ENCODE measurements at regions not wholly inside any gene's neighbourhood (a gene's known extent, or its start where the extent isn't known, plus 50 kb on each side); places are given as distances from the start of the nearest gene placed in this dataset.
A peak's percentile ranks its signal among the peaks of the same experiment; 100 is the strongest.
"Not testable (repeated sequence)": the region's sequence is repeated elsewhere in the genome, so short reads cannot be mapped to it uniquely, and the experiment has no call there.

- DNase-seq (ENCODE audit: low read depth), result no peak
These were observed 92.3 kb upstream of the SLC7A11 start for GRCh38 chr4:138334346-138335016.

GRCh38 chr4:138332415-138332814 lies 90.3 kb upstream of the SLC7A11 start:
- DNase-seq (ENCODE audit: low read depth), result not testable (repeated sequence)

DNA sequence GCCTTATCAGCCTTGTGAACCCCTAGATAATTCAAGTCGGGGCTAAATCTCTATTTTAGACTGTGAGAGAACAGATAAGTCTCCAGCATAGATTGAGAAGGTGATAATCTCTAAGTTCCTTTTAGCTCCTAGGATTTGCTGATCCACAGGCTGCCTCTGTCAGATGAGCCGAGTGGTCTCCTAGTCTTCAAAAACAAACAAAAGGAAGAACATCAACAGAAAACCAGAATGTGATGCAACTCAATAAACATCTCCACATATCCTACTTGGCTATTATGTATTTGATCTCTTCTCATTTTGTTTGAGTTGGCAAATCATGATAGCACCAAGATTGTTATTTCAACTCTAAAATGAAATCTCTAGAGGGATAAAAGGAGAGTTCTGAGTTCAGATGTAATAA lies 88.4 kb upstream of the SLC7A11 start:
- no peak for DNase-seq (ENCODE audit: low read depth)

GRCh38 chr4:138329506-138330070 lies 87.4 kb upstream of the SLC7A11 start:
- DNase-seq (ENCODE audit: low read depth), result no peak

DNA sequence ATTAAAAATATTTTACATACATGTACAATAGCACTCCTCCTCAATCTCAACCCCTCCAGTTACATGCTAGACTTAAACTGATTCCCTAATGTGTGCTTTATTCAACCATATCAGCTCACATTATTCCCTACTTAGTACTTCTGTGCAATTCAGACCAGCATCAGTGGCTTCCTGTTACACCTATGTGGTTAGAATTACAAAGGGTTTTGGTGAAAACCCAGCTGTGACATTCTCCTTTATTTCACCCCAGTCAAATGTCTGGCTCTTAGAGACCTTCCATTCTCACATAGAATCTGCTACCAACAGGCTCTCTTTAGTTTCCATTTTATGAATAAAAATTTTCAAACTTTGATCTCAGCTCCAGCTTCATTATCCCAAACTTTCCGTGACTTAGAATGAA lies 85.2 kb upstream of the SLC7A11 start:
- no peak for DNase-seq (ENCODE audit: low read depth)

GRCh38 chr4:138320831-138321230 lies 78.7 kb upstream of the SLC7A11 start:
- DNase-seq (ENCODE audit: low read depth), result no peak

DNA sequence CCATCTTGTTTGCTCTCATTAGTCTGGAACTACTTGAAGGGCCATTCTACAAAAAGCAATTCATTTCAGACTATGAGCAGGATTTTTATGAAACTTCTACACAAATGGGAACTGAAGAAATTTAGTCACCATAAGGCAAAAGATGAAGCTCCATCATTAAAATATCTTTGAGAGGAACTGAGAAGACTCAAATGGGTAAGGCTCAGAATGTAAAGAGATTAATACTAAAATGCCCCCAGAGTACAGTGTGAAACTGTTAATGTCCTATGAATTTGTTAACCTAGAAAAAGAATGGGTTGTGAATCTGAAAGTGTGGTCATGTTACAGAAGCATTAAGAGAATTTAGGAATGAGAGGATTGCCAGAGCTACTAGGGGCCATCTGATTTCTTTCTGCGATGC lies 77.9 kb upstream of the SLC7A11 start:
- no peak for DNase-seq (ENCODE audit: low read depth)

GRCh38 chr4:138317175-138317748 lies 75.1 kb upstream of the SLC7A11 start:
- DNase-seq (ENCODE audit: low read depth), result no peak

- DNase-seq (ENCODE audit: low read depth), result no peak
These were observed 70.4 kb upstream of the SLC7A11 start for GRCh38 chr4:138312536-138312911.

DNA sequence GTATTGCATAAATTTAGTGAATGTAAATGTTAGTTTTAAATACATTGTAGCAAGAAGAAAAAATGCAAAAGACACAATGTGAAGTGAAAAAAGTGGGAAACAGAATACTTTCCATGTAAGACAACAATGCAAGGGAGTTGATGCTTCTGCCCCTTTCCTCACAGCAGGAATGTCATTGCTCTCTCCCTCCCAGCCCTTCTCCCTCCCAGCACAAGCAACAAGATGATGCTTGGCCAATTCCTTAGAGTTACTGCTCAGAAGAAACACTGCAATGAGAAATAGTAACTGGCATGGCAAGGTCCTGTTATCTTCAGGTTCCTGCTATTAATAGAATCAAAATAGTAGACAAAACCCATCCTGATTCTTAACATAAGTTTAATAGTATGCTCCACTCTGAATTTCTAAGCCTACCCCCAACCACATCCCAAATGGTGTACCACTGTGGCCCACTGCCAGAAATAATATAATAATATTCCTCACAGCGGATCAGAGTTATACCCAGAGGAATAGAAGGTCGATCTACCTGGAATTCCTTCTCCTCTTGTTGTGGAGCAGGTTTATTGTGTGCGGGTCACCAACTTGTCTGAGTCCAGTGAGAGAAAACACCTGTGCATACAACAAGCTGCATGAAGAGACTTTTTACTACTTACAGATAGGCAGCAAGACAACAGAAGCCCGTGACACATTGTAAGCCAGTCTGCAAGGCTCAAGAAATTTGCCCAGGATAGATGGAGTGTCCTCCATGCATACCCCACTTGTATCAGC lies 69.8 kb upstream of the SLC7A11 start:
- peak; percentile 54 for DNase-seq (ENCODE audit: low read depth)

- DNase-seq (ENCODE audit: low read depth), result peak; percentile 85
These were observed 68.8 kb upstream of the SLC7A11 start for GRCh38 chr4:138310991-138311390.

DNA sequence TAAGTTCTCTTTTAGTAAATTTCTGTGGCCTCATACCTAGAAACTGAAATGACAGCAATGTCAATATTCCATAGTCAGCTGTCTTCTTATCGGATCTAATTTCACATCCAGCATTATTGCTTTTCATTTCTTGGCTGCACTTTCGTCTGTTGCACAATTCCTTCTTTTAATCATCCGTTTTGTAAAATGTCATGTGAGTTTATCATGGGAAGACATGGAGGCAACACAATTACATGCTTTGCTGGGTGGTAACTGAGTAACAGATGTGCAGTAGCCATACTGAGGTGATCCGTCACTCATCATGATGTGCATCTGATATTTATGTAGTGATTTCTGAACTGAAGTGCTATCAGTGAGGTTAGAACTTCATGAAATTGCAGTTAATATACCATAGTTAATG lies 68.3 kb upstream of the SLC7A11 start:
- peak; percentile 47 for DNase-seq (ENCODE audit: low read depth)

DNA sequence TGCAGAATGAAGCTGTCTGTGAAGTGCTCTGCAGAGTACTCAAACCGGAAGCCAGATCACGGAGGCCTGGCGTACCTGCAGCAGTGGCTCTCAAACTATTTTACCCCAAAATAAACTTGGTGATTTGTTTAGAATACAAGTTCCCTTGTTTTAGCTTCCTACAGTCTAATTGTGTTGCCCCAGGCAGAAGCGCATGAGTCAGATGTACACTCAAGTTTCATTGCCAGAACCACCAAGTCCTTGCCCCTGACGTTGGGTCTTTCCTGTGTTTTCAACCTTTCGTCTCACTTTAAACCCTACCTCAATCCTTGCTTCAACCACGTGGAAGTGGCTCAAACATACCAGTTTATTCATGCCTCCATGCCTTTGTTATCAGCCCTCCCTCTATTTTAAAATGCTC lies 66.2 kb upstream of the SLC7A11 start:
- no peak for DNase-seq (ENCODE audit: low read depth)

DNA sequence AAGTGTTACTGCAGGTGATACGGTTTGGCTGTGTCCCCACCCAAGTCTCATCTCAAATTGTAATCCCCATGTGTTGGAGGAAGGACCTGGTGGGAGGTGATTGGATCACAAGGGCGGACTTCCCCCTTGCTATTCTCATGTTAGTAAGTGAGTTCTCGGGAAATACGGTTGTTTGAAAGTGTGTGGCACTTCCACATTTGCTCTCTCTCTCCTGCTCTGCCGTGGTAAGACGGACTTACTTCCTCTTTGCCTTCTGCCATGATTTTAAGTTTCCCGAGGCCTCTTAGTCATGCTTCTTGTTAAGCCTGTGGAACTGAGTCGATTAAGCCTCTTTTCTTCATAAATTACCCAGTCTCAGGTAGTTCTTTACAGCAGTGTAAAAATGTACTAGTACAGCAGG lies 65.2 kb upstream of the SLC7A11 start:
- no peak for DNase-seq (ENCODE audit: low read depth)

DNA sequence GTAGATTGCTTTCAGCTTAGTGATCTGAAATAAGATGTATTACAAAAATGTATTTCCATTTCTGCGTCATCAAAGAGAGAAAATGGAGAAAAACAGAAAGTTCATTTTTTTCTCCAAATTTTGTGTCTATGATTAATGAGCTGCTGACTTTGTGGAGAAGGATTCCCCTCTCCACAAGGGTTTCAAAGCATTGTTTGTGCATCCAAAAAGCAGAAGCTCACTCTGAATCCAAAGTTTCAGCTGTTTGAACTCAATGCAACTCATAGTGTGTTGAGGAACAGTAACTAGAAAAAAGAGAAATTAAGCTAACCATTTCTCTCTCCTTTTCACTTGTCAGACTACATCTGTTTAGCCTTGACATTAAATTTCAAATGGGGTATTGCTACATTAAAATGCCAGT lies 62.9 kb upstream of the SLC7A11 start:
- no peak for DNase-seq (ENCODE audit: low read depth)

- peak; percentile 34 for DNase-seq (ENCODE audit: low read depth)
These were observed 59.4 kb upstream of the SLC7A11 start for GRCh38 chr4:138301536-138301935.

- no peak for DNase-seq (ENCODE audit: low read depth)
These were observed 58.5 kb upstream of the SLC7A11 start for GRCh38 chr4:138300616-138301015.

DNA sequence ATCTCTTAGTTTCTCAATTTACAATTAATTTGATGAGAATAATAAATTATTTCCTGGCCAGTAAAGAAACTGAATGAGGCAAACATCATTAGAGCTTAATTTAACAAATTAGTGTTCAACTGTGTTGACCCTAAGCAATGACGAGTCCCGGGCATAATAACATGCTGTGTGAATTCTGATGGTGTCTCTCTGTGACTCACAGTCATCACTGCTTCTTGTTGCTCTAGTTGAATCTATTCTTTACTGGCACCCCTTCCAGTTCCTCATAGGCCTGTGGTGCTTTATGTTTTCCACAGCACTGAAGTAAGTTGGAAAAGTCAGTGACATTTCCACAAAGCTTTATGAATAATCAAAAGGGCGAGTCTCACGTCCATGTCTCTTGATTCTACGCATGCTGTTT lies 57.7 kb upstream of the SLC7A11 start:
- no peak for DNase-seq (ENCODE audit: low read depth)

- no peak for DNase-seq (ENCODE audit: low read depth)
These were observed 56.7 kb upstream of the SLC7A11 start for GRCh38 chr4:138298866-138299265.

DNA sequence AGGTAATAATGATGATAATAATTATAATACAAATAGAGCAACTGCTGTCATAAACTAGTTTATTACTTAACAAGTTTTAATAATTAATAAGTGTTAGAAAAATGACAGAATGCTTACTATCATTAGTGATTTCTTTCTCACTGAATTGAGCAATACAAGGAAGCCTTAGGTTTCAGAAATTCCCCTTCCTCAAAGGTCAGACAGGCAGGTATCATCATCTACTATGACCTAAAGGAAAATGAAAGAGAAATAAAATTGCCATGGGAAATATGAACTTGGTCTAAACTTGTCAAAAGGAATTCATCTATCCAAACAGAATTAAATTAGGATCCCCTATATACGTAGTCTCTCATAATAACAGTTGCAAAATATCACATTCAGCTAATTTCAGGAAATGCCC lies 56.3 kb upstream of the SLC7A11 start:
- DNase-seq (ENCODE audit: low read depth), result no peak

DNA sequence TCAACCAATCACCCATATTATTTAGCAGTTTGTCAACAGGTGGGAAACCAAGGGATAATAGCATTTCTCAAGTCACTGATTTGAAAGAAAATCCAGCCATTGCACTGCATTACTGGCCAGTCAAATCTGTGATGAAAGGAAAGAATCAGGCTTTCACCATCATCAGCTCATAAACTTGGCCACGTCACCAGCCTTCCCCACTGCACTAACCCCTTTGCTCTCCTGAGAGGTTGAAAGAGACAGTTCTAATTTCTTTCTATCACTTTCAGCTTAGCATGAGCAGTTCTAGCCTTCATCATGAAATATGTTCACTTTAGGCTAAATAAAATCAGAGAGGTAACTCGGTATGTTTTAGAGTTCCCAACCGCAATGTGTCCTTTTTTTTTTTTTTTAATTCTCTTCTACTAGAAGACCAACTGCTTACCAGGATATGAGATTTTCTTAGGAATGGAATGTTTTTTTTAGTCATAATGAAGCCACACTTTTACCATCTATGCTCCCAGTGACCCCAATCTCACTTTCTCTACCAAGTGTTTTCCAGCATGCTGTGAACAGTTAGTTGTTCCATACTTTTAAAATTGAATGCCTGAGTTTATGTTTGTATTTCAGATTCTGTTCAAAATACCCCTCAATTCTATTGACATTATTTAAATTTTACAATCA lies 55.7 kb upstream of the SLC7A11 start:
- DNase-seq (ENCODE audit: low read depth), result no peak

DNA sequence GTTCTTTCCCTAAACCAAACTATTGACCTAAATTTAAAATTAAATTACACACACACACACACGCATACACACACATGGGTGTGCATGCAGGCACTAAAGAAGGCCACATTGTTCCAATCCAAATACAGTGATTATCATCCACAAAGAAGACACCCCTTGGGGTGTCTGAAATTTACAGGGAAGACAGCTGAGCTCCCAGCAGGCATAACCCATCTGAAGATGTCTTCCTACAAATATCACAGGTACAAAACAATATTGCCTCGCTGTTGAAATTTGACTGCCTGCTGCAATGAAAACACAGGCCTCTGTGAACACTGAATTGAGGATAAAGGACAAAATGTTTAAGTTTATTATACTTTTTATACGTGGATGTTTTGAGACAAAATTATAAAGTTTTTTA lies 50.2 kb upstream of the SLC7A11 start:
- no peak for DNase-seq (ENCODE audit: low read depth)
